ENCODE measurements at regions not wholly inside any gene's neighbourhood (a gene's known extent, or its start where the extent isn't known, plus 50 kb on each side); places are given as distances from the start of the nearest gene placed in this dataset.

DNA sequence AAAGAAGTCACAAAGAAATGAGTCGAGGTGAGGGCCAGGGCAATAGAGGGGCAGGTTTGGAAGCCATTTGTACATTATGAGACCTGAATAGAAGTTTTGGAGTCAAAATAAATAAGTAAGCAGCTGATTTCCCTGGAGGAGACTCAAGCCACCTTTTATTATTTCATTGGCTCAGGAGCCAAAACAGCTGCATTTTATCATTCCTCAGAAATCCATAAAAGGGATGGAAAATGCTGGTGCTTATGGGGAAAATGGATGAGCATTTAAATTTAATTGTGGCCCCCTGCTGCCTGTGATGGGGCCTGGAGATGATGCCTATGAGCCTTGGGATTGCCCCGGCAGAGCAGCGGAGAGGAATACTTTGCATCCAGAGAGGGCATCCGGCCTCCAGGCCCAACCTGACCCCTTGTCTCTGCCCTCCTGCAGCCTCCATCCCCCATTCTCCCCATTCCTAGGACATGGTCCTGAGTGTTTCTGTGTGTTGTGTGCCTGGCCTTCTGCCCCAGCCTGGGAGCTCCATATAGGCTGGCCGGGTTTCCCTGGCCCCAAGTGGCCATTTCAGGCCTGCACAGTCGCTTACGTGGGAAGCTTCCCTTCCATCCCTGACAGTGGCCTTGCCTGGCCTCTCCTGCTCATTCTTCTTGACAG lies 296.8 kb upstream of the ZMIZ1 start:
- RAD21 ChIA-PET (ENCODE audit: low non-redundant PET in 1 of 2, low total read pairs in 2 of 2, uncharacterized antibody in 2 of 2, unreplicated experiment in 2 of 2) = no interaction called here
- Histone ChIP-seq H4K20me1 (ENCODE audit: insufficient read depth) (no peaks in the 10 kb centered on the region), H2AFZ (ENCODE audit: low read depth, low read length, poor library complexity, severe bottlenecking) (no peak overlapping the region), H3K4me3 (replicated peaks in 1 of 2; ENCODE audit: low read depth in 1 of 2, low read length in 2 of 2) (no peak overlapping the region), H3K9me2 (ENCODE audit: insufficient read depth) (no peaks in the 10 kb centered on the region), H3K27me3 (ENCODE audit: insufficient read depth, low read length) (no peaks in the 10 kb centered on the region), H3K9me3 (ENCODE audit: control insufficient read depth in 1 of 2, insufficient read depth in 1 of 2, low read depth in 1 of 2, low read length in 2 of 2) (no peaks in the 10 kb centered on the region), H3K36me3 (ENCODE audit: control insufficient read depth in 1 of 2, insufficient read depth in 2 of 2, low read length in 2 of 2) (no peaks in the 10 kb centered on the region), H3K27ac (ENCODE audit: low read depth, low read length) (no peak overlapping the region), H3K79me2 (ENCODE audit: insufficient read depth, low read length) (no peaks in the 10 kb centered on the region), H3K9ac (ENCODE audit: low read length) (no peak overlapping the region), H3K4me2 (ENCODE audit: low read length) (no peak overlapping the region), H3K4me1 (ENCODE audit: control insufficient read depth in 1 of 2, insufficient read depth in 2 of 2, low read length in 2 of 2) (no peaks in the 10 kb centered on the region)
- TF ChIP-seq FOSL1 (IDR thresholded peaks at IDR 0.05; ENCODE audit: low read depth) (no peak), ELF1 (IDR thresholded peaks at IDR 0.05; ENCODE audit: borderline replicate concordance, low read depth) (no peak), TCF7L2 (IDR thresholded peaks at IDR 0.05; ENCODE audit: borderline replicate concordance, extremely low read depth, insufficient read depth, insufficient read length) (no peak), ZFX (IDR thresholded peaks at IDR 0.05) (no peak), RAD21 (IDR thresholded peaks at IDR 0.05; ENCODE audit: low read depth) (no peak), JUND (IDR thresholded peaks at IDR 0.05) (no peak), ZNF274 (IDR thresholded peaks at IDR 0.05; ENCODE audit: low read depth, low read length) (no peak), SP1 (IDR thresholded peaks at IDR 0.05; ENCODE audit: low read depth) (no peak), SRF (IDR thresholded peaks at IDR 0.05; ENCODE audit: low read depth) (no peak), EZH2phosphoT487 (IDR thresholded peaks at IDR 0.05; ENCODE audit: borderline replicate concordance) (no peak), CEBPB (IDR thresholded peaks at IDR 0.05; ENCODE audit: low read depth) (no peak), POLR2AphosphoS5 (IDR thresholded peaks at IDR 0.05; ENCODE audit: low read depth, low read length) (no peak), EZH2 (IDR thresholded peaks at IDR 0.05) (no peak), SIN3A (IDR thresholded peaks at IDR 0.05; ENCODE audit: low read depth) (no peak), YY1 (IDR thresholded peaks at IDR 0.05; ENCODE audit: extremely low read depth, insufficient replicate concordance, low read depth, low read length) (no peak), CBX3 (IDR thresholded peaks at IDR 0.05; ENCODE audit: low read depth) (no peak)
- TF ChIP-seq, protein P1, sequence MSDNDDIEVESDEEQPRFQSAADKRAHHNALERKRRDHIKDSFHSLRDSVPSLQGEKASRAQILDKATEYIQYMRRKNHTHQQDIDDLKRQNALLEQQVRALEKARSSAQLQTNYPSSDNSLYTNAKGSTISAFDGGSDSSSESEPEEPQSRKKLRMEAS (IDR thresholded peaks at IDR 0.05) = no peak
- TF ChIP-seq, protein P2, sequence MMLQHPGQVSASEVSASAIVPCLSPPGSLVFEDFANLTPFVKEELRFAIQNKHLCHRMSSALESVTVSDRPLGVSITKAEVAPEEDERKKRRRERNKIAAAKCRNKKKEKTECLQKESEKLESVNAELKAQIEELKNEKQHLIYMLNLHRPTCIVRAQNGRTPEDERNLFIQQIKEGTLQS (IDR thresholded peaks at IDR 0.05) = no peak
- TF ChIP-seq, protein P3, sequence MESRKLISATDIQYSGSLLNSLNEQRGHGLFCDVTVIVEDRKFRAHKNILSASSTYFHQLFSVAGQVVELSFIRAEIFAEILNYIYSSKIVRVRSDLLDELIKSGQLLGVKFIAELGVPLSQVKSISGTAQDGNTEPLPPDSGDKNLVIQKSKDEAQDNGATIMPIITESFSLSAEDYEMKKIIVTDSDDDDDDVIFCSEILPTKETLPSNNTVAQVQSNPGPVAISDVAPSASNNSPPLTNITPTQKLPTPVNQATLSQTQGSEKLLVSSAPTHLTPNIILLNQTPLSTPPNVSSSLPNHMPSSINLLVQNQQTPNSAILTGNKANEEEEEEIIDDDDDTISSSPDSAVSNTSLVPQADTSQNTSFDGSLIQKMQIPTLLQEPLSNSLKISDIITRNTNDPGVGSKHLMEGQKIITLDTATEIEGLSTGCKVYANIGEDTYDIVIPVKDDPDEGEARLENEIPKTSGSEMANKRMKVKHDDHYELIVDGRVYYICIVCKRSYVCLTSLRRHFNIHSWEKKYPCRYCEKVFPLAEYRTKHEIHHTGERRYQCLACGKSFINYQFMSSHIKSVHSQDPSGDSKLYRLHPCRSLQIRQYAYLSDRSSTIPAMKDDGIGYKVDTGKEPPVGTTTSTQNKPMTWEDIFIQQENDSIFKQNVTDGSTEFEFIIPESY (IDR thresholded peaks at IDR 0.05; ENCODE audit: extremely low read depth, insufficient replicate concordance, low read length) = no peak
- CTCF ChIA-PET = no interaction called here
- POLR2A ChIA-PET = no interaction called here
- BruUV-seq (replicated peaks) = no TSS peak
- ATAC-seq (no peak), DNase-seq (ENCODE audit: low read depth, low spot score) (no peak)
- intact Hi-C loops (cut with micrococcal nuclease) = no loop called here

All from HCT116 (cell line).